ENCODE measurements at regions not wholly inside any gene's neighbourhood (a gene's known extent, or its start where the extent isn't known, plus 50 kb on each side); places are given as distances from the start of the nearest gene placed in this dataset.

GRCh38 chr1:235027076-235027861, 101.4 kb downstream of the TOMM20 start:
- DNase-seq (ENCODE audit: low read depth): no peak

GRCh38 chr1:235025422-235025984, 103.1 kb downstream of the TOMM20 start:
- DNase-seq (ENCODE audit: low read depth): no peak

- no peak for DNase-seq (ENCODE audit: low read depth)
These were observed 103.8 kb downstream of the TOMM20 start for GRCh38 chr1:235024711-235025421.

- DNase-seq (ENCODE audit: low read depth): no peak
These were observed 104.8 kb downstream of the TOMM20 start for GRCh38 chr1:235023711-235024439.

- DNase-seq (ENCODE audit: low read depth): no peak
These were observed 105.5 kb downstream of the TOMM20 start for GRCh38 chr1:235022981-235023710.

- DNase-seq (ENCODE audit: low read depth): no peak
These were observed 106.2 kb downstream of the TOMM20 start for GRCh38 chr1:235022341-235022980.

GRCh38 chr1:235021815-235022214, 106.8 kb downstream of the TOMM20 start:
- DNase-seq (ENCODE audit: low read depth): no peak

GRCh38 chr1:235021321-235021720, 107.3 kb downstream of the TOMM20 start:
- no peak for DNase-seq (ENCODE audit: low read depth)

- DNase-seq (ENCODE audit: low read depth): no peak
These were observed 108.7 kb downstream of the TOMM20 start for GRCh38 chr1:235019961-235020360.

GRCh38 chr1:235019471-235019870, 109.2 kb downstream of the TOMM20 start:
- DNase-seq (ENCODE audit: low read depth): no peak

GRCh38 chr1:235018720-235019444, 109.8 kb downstream of the TOMM20 start:
- no peak for DNase-seq (ENCODE audit: low read depth)

- peak; percentile 89 for DNase-seq (ENCODE audit: low read depth)
These were observed 110.5 kb downstream of the TOMM20 start for GRCh38 chr1:235018161-235018560.

GRCh38 chr1:235017719-235018118, 110.9 kb downstream of the TOMM20 start:
- no peak for DNase-seq (ENCODE audit: low read depth)

- no peak for DNase-seq (ENCODE audit: low read depth)
These were observed 111.4 kb downstream of the TOMM20 start for GRCh38 chr1:235017191-235017590.

- DNase-seq (ENCODE audit: low read depth): no peak
These were observed 113.2 kb downstream of the TOMM20 start for GRCh38 chr1:235015291-235015985.

- no peak for DNase-seq (ENCODE audit: low read depth)
These were observed 113.9 kb downstream of the TOMM20 start for GRCh38 chr1:235014756-235015155.

GRCh38 chr1:235013512-235013911, 115.1 kb downstream of the TOMM20 start:
- DNase-seq (ENCODE audit: low read depth): no peak

- no peak for DNase-seq (ENCODE audit: low read depth)
These were observed 116.0 kb downstream of the TOMM20 start for GRCh38 chr1:235012436-235013210.
